Lower leg skin (tissue), 3 donors: ENCODE measurements at regions not wholly inside any gene's neighbourhood (a gene's known extent, or its start where the extent isn't known, plus 50 kb on each side); places are given as distances from the start of the nearest gene placed in this dataset.

Experiments used
- CTCF ChIP-seq, 3 donors: fragments of 450-650 bp; IDR thresholded peaks; one replicate each; pipeline ENCODE4 v1.5.1; 2016; ENCODE audit warnings: antibody characterized with exemption in 3 of 3, mild to moderate bottlenecking in 3 of 3, moderate library complexity in 2 of 3
- POLR2A ChIP-seq, 2 donors: fragments of 450-650 bp; IDR thresholded peaks; one replicate each; pipeline ENCODE4 v1.6.1; 2016 to 2017; ENCODE audit warnings: antibody characterized with exemption in 2 of 2, mild to moderate bottlenecking in 1 of 2, moderate library complexity in 1 of 2

- TF ChIP-seq CTCF (IDR thresholded peaks at IDR 0.05) (no peak), POLR2A (IDR thresholded peaks at IDR 0.05) (no peak)
These were observed 68.6 kb upstream of the HS3ST1 start for GRCh38 chr4:11497212-11497806.
